Natural killer cell (primary cell): ENCODE measurements at regions not wholly inside any gene's neighbourhood (a gene's known extent, or its start where the extent isn't known, plus 50 kb on each side); places are given as distances from the start of the nearest gene placed in this dataset.
"Not testable (repeated sequence)": the region's sequence is repeated elsewhere in the genome, so short reads cannot be mapped to it uniquely, and the experiment has no call there.

Experiments used
- ATAC-seq, 3 donors: fragments of 150-1000 bp in 2 of 3; fragments of 200-7000 bp in 1 of 3; cut with Tn5 transposase; 1 replicate in 1 of 3; 2 replicates in 2 of 3; pipeline ENCODE4 v1.10.0; 2021; ENCODE audit warnings: mild to moderate bottlenecking in 2 of 3, moderate library complexity in 2 of 3
- DNase-seq, 2 donors: peaks; one replicate each; pipeline versions ENCODE4 v3.0.0 to v3.0.0-alpha.2; 2013 to 2021; ENCODE audit warnings: mixed read lengths in 1 of 2
- H3K27ac ChIP-seq: one replicate; pipeline ENCODE4 v1.5.1; 2013; ENCODE audit warnings: mild to moderate bottlenecking, low read length
- H3K27me3 ChIP-seq: one replicate; pipeline ENCODE4 v1.6.1; 2013; ENCODE audit warnings: low read length; ENCODE audit not compliant: control insufficient read depth, insufficient read depth
- H3K36me3 ChIP-seq: one replicate; pipeline ENCODE4 v1.6.1; 2013; ENCODE audit warnings: low read length; ENCODE audit not compliant: control insufficient read depth, insufficient read depth
- H3K4me1 ChIP-seq: one replicate; pipeline ENCODE4 v1.6.1; 2013; ENCODE audit warnings: low read length; ENCODE audit not compliant: control insufficient read depth, insufficient read depth
- H3K4me3 ChIP-seq: one replicate; pipeline ENCODE4 v1.5.1; 2013; ENCODE audit warnings: low read length
- H3K9me3 ChIP-seq: one replicate; pipeline ENCODE4 v1.6.1; 2013; ENCODE audit warnings: low read length; ENCODE audit not compliant: control insufficient read depth, insufficient read depth
- H3K27ac Mint-ChIP-seq, 2 donors: one replicate each; pipeline ENCODE4 v1.8.0; 2022; ENCODE audit warnings: mild to moderate bottlenecking in 2 of 2, mixed read lengths in 2 of 2, moderate library complexity in 1 of 2
- H3K27me3 Mint-ChIP-seq, 2 donors: one replicate each; pipeline ENCODE4 v1.8.0; 2022; ENCODE audit warnings: low read depth in 2 of 2, mixed read lengths in 2 of 2
- H3K36me3 Mint-ChIP-seq: one replicate; pipeline ENCODE4 v1.8.0; 2022; ENCODE audit warnings: mixed read lengths
- H3K4me1 Mint-ChIP-seq, 2 donors: one replicate each; pipeline ENCODE4 v1.8.0; 2022; ENCODE audit warnings: mixed read lengths in 2 of 2
- H3K4me3 Mint-ChIP-seq: one replicate; pipeline ENCODE4 v1.8.0; 2022; ENCODE audit warnings: mild to moderate bottlenecking, moderate library complexity, mixed read lengths
- H3K9me3 Mint-ChIP-seq, 2 donors: one replicate each; pipeline ENCODE4 v1.8.0; 2022; ENCODE audit warnings: mixed read lengths in 2 of 2
- WGBS: methylation state at CpG from one replicate; pipeline ENCODE4 v1.1.7; 2013; ENCODE audit warnings: missing lambda C conversion rate; ENCODE audit not compliant: insufficient coverage; 5-methylcytosine and 5-hydroxymethylcytosine counted together
- intact Hi-C: fragments of 100-400 bp; cut with micrococcal nuclease; formaldehyde crosslinking; loops from one replicate; pipeline ENCODE4 v1.14.2; 2022
- TF ChIP-seq, protein P1 (sequence below): fragments of 200-600 bp; IDR thresholded peaks from one replicate; pipeline ENCODE4 v1.8.0; 2022; ENCODE audit warnings: antibody characterized with exemption

DNA sequence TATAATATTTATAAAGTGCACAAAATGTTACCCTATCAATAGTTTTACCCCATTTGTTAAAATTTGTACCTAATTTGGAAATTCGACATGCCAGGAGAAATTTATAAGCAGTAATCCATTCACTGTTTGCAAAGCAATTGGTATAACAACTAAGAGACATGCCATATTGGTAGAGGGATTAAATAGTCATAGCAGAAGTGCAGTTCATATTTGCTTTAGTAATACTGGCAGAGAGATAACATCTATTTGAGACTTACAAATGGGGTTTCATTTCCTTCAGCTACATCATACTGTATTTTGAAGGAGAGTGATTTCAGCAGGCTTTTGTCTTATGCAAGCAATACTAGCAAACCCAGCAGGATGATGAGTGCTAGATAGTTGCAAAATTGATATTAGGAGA, 610.4 kb upstream of the CDH10 start:
- Histone ChIP-seq H3K4me3 (no peak overlapping the region), H3K9me3 (no peaks in the 10 kb centered on the region), H3K27ac (no peak overlapping the region), H3K4me1 (no peaks in the 10 kb centered on the region), H3K27me3 (no peaks in the 10 kb centered on the region), H3K36me3 (no peaks in the 10 kb centered on the region)
- Mint-ChIP-seq H3K36me3 (peaks cover 13% of the 10 kb centered on the region), H3K4me1 (no peaks in the 10 kb centered on the region), H3K4me3 (no peak overlapping the region), H3K27ac (no peak overlapping the region), H3K9me3 (peaks cover 14 to 16% of the 10 kb centered on the region in 2 donors), H3K27me3 (no peaks in the 10 kb centered on the region)
- intact Hi-C loops, result no loop called here
- no CpG with 5 or more reads among the region's 1 CpG for WGBS
- ATAC-seq, result no peak
- TF ChIP-seq, protein P1, sequence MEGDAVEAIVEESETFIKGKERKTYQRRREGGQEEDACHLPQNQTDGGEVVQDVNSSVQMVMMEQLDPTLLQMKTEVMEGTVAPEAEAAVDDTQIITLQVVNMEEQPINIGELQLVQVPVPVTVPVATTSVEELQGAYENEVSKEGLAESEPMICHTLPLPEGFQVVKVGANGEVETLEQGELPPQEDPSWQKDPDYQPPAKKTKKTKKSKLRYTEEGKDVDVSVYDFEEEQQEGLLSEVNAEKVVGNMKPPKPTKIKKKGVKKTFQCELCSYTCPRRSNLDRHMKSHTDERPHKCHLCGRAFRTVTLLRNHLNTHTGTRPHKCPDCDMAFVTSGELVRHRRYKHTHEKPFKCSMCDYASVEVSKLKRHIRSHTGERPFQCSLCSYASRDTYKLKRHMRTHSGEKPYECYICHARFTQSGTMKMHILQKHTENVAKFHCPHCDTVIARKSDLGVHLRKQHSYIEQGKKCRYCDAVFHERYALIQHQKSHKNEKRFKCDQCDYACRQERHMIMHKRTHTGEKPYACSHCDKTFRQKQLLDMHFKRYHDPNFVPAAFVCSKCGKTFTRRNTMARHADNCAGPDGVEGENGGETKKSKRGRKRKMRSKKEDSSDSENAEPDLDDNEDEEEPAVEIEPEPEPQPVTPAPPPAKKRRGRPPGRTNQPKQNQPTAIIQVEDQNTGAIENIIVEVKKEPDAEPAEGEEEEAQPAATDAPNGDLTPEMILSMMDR, result no peak
- DNase-seq, result no peak

DNA sequence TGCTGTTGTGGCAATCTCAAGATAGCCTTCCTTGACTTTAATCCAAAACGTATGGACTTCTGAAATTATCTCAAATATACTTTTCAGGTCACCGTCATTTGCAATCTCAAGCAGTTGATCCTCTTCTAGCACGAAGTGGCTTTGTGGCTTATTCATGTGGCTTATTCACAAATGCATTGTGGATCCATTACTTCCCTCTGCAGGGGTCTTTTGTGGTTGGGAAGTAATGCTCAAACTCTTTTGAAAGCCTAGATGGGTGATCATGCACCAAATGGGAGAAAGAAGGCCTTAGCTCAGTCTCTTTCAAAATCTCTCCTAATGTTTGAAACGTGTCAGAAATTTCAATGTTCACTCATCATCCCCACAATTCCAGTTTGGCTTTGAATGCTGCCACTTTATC, 597.2 kb upstream of the CDH10 start:
- H3K36me3 Mint-ChIP-seq, result peaks cover 16% of the 10 kb centered on the region
- 77% methylated on average over 4 of the region's 4 CpGs for WGBS

DNA sequence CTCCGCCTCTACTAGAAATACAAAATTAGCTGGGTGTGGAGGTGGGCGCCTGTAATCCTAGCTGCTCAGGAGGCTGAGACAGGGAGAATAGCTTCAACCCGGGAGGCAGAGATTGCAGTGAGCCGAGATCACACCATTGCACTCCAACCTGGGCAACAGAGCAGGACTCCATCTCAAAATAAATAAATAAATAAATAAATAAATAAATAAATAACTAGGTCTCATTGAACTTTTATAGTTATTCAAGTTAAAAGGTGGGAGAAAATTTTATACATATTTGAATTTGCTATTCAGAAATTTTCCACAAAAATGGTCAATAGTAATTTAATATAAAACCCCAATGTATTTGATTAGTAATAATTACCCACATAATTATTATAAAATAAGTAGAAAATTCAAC, 593.9 kb upstream of the CDH10 start:
- not testable (repeated sequence) for ATAC-seq

More for the DNA sequence above, 597.2 kb upstream of the CDH10 start:
- H3K4me3 ChIP-seq, result no peak overlapping the region
- TF ChIP-seq, protein P1, result no peak
- no peaks in the 10 kb centered on the region for H3K4me1 ChIP-seq
- Mint-ChIP-seq H3K27me3 (no peaks in the 10 kb centered on the region), H3K27ac (no peak overlapping the region), H3K4me3 (no peak overlapping the region), H3K4me1 (no peaks in the 10 kb centered on the region), H3K9me3 (peaks cover 6 to 18% of the 10 kb centered on the region in 2 donors)
- ATAC-seq (no peak), DNase-seq (no peak)
- H3K27ac ChIP-seq, result no peak overlapping the region
- H3K36me3 ChIP-seq, result no peaks in the 10 kb centered on the region
- H3K27me3 ChIP-seq, result no peaks in the 10 kb centered on the region
- intact Hi-C loops, result no loop called here
- H3K9me3 ChIP-seq, result peaks cover 4% of the 10 kb centered on the region

DNA sequence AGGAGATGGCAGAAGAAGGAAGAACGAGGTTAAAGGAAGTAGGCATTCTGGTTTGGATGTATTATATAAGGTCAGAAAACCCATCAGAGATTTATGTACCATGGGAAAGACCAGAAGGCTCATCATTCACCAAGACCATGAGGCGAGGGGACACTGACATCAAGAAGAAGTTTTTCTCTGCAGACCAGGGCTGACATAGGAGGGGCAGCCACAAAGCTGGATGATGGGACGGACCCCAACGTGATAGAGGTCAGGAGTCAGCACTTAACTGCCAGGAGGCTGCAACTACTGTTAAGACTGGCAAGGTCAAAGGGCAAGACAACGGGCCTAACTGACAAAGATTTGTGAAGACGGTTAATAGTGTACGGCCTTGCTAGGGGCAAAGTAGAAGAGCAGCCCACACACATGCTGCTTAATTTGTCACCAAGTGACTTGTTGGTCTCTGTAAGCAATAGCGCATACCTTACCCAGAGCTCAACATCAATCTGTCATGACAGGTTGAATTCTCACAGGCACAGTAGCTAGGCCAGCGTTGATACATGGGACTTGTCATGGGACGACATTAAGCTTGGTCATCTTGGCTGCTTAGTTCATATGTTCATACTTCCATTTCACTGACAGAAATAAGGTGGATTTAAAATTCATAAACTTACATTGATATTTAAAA, 579.7 kb upstream of the CDH10 start:
- Mint-ChIP-seq H3K27me3 (no peaks in the 10 kb centered on the region), H3K4me1 (no peaks in the 10 kb centered on the region), H3K27ac (no peak overlapping the region), H3K36me3 (peaks cover 8% of the 10 kb centered on the region), H3K9me3 (peaks cover 9 to 13% of the 10 kb centered on the region in 2 donors), H3K4me3 (no peak overlapping the region)
- no peaks in the 10 kb centered on the region for H3K27me3 ChIP-seq
- WGBS, result 83% methylated on average over 10 of the region's 10 CpGs
- H3K27ac ChIP-seq, result no peak overlapping the region
- no peak overlapping the region for H3K4me3 ChIP-seq
- ATAC-seq (no peak), DNase-seq (no peak)
- TF ChIP-seq, protein P1, result no peak
- no peaks in the 10 kb centered on the region for H3K4me1 ChIP-seq
- intact Hi-C loops, result no loop called here
- H3K9me3 ChIP-seq, result no peaks in the 10 kb centered on the region
- H3K36me3 ChIP-seq, result no peaks in the 10 kb centered on the region

More for the DNA sequence above, 593.9 kb upstream of the CDH10 start:
- H3K4me1 Mint-ChIP-seq, H3K36me3 ChIP-seq, DNase-seq, H3K4me3 Mint-ChIP-seq, H3K27me3 Mint-ChIP-seq, intact Hi-C loops, H3K27ac ChIP-seq, H3K27ac Mint-ChIP-seq, H3K4me3 ChIP-seq, H3K4me1 ChIP-seq, H3K27me3 ChIP-seq, H3K9me3 ChIP-seq: not testable (repeated sequence)
- H3K9me3 Mint-ChIP-seq, result peaks cover 10 to 26% of the 10 kb centered on the region in 2 donors
- peaks cover 16% of the 10 kb centered on the region for H3K36me3 Mint-ChIP-seq
- WGBS, result 100% methylated on average over 3 of the region's 4 CpGs

DNA sequence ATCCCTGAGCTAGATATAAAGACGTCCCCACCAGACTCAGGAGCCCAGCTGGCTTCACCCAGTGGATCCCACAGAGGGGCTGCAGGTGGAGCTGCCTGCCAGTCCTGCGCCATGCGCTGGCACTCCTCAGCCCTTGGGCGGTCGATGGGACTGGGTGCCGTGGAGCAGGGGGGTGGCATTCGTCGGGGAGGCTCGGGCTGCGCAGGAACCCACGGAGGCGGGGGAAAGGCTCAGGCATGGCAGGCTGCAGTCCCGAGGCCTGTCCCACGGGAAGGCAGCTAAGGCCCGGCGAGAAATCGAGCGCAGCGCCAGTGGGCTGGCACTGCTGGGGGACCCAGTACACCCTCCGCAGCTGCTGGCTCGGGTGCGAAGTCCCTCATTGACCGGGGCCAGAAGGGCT, 555.1 kb upstream of the CDH10 start:
- peaks cover 14 to 25% of the 10 kb centered on the region in 2 donors for H3K9me3 Mint-ChIP-seq
- H3K4me3 ChIP-seq, H3K27ac Mint-ChIP-seq, H3K27me3 ChIP-seq, H3K36me3 ChIP-seq, H3K27ac ChIP-seq, H3K9me3 ChIP-seq, H3K27me3 Mint-ChIP-seq, ATAC-seq, intact Hi-C loops, DNase-seq, H3K4me1 Mint-ChIP-seq, H3K4me3 Mint-ChIP-seq, H3K4me1 ChIP-seq: not testable (repeated sequence)
- peaks cover 14% of the 10 kb centered on the region for H3K36me3 Mint-ChIP-seq
- WGBS, result 93% methylated on average over 23 of the region's 23 CpGs
